Activated CD8-positive, alpha-beta memory T cell treated with anti-CD3 and anti-CD28 coated beads, Interleukin-2, amount 10 ng/mL, durations not matched to agents 7 days and 5 days (primary cell): ENCODE measurements at regions not wholly inside any gene's neighbourhood (a gene's known extent, or its start where the extent isn't known, plus 50 kb on each side); places are given as distances from the start of the nearest gene placed in this dataset.
"Not testable (repeated sequence)": the region's sequence is repeated elsewhere in the genome, so short reads cannot be mapped to it uniquely, and the experiment has no call there.

Experiments
- ATAC-seq: fragments of 150-1000 bp; cut with Tn5 transposase; one replicate; pipeline ENCODE4 v1.10.0; 2021; ENCODE audit warnings: moderate library complexity
- CTCF ChIA-PET: fragments of 350-600 bp; sonication (Branson Sonifier 250); formaldehyde crosslinking; loops from one replicate; lab custom pipeline; 2021; ENCODE audit warnings: antibody characterized with exemption; lab: Charles Lee
- DNase-seq: peaks from one replicate; pipeline ENCODE4 v3.0.0-alpha.2; 2020
- H3K27ac Mint-ChIP-seq: one replicate; pipeline ENCODE4 v1.8.0; 2021; ENCODE audit warnings: mild to moderate bottlenecking, mixed read lengths
- H3K27me3 Mint-ChIP-seq: one replicate; pipeline ENCODE4 v1.8.0; 2021; ENCODE audit warnings: mixed read lengths
- H3K36me3 Mint-ChIP-seq: one replicate; pipeline ENCODE4 v1.8.0; 2021; ENCODE audit warnings: mild to moderate bottlenecking, mixed read lengths
- H3K4me1 Mint-ChIP-seq: one replicate; pipeline ENCODE4 v1.8.0; 2021; ENCODE audit warnings: mixed read lengths
- H3K4me3 Mint-ChIP-seq: one replicate; pipeline ENCODE4 v1.8.0; 2021; ENCODE audit warnings: mild to moderate bottlenecking, moderate library complexity, mixed read lengths
- H3K9me3 Mint-ChIP-seq: one replicate; pipeline ENCODE4 v1.8.0; 2022; ENCODE audit warnings: low read depth, mixed read lengths

GRCh38 chr15:25596644-25597562 lies 158.1 kb upstream of the UBE3A start:
- CTCF ChIA-PET = interaction anchor here (1.1 kb wide), 1 partner anchor 22 kb away, joined by 3 read pairs; no protein-coding TSS in a partner anchor
- no peaks in the 10 kb centered on the region for H3K27me3 Mint-ChIP-seq
- no peaks in the 10 kb centered on the region for H3K4me1 Mint-ChIP-seq
- ATAC-seq (no peak), DNase-seq (no peak)
- peaks cover 6% of the 10 kb centered on the region for H3K9me3 Mint-ChIP-seq
- no peak overlapping the region for H3K27ac Mint-ChIP-seq
- H3K36me3 Mint-ChIP-seq = no peaks in the 10 kb centered on the region
- H3K4me3 Mint-ChIP-seq = no peak overlapping the region

GRCh38 chr15:25587616-25588340 lies 149.0 kb upstream of the UBE3A start:
- peaks cover 2% of the 10 kb centered on the region for H3K9me3 Mint-ChIP-seq
- CTCF ChIA-PET = no interaction called here
- no peaks in the 10 kb centered on the region for H3K27me3 Mint-ChIP-seq
- ATAC-seq = no peak
- H3K27ac Mint-ChIP-seq = no peak overlapping the region
- DNase-seq = no peak
- H3K4me3 Mint-ChIP-seq = no peak overlapping the region
- no peaks in the 10 kb centered on the region for H3K4me1 Mint-ChIP-seq
- no peaks in the 10 kb centered on the region for H3K36me3 Mint-ChIP-seq

- Mint-ChIP-seq H3K9me3 (no peaks in the 10 kb centered on the region), H3K36me3 (no peaks in the 10 kb centered on the region), H3K4me3 (no peak overlapping the region), H3K4me1 (no peaks in the 10 kb centered on the region), H3K27me3 (no peaks in the 10 kb centered on the region), H3K27ac (no peak overlapping the region)
- ATAC-seq (no peak), DNase-seq (no peak)
- CTCF ChIA-PET = no interaction called here
Observed at GRCh38 chr15:25582886-25583285, 144.1 kb upstream of the UBE3A start.

GRCh38 chr15:25579127-25579526 lies 140.3 kb upstream of the UBE3A start:
- ATAC-seq = no peak
- Mint-ChIP-seq H3K27me3 (peaks cover 2% of the 10 kb centered on the region), H3K4me3 (no peak overlapping the region), H3K9me3 (no peaks in the 10 kb centered on the region), H3K27ac (no peak overlapping the region), H3K36me3 (no peaks in the 10 kb centered on the region), H3K4me1 (no peaks in the 10 kb centered on the region)
- no peak for DNase-seq
- CTCF ChIA-PET = no interaction called here

- Mint-ChIP-seq H3K27me3 (peaks cover 4% of the 10 kb centered on the region), H3K36me3 (no peaks in the 10 kb centered on the region), H3K27ac (no peak overlapping the region), H3K4me1 (no peaks in the 10 kb centered on the region), H3K9me3 (peaks cover 4% of the 10 kb centered on the region), H3K4me3 (no peak overlapping the region)
- CTCF ChIA-PET = no interaction called here
- DNase-seq (no peak), ATAC-seq (no peak)
Observed at GRCh38 chr15:25572191-25572590, 133.4 kb upstream of the UBE3A start.

GRCh38 chr15:25568751-25569150 lies 129.9 kb upstream of the UBE3A start:
- Mint-ChIP-seq H3K4me3 (no peak overlapping the region), H3K27ac (no peak overlapping the region), H3K9me3 (peaks cover 6% of the 10 kb centered on the region), H3K36me3 (no peaks in the 10 kb centered on the region), H3K4me1 (no peaks in the 10 kb centered on the region), H3K27me3 (peaks cover 2% of the 10 kb centered on the region)
- no peak for DNase-seq
- ATAC-seq = no peak
- CTCF ChIA-PET = interaction anchor here (0.5 kb wide), 1 partner anchor 264 kb away, joined by 3 read pairs; no protein-coding TSS in a partner anchor

- CTCF ChIA-PET = interaction anchor here (0.7 kb wide), 1 partner anchor 368 kb away, joined by 3 read pairs; no protein-coding TSS in a partner anchor
- not testable (repeated sequence) for H3K27me3 Mint-ChIP-seq, H3K36me3 Mint-ChIP-seq, DNase-seq, ATAC-seq, H3K4me1 Mint-ChIP-seq, H3K9me3 Mint-ChIP-seq, H3K4me3 Mint-ChIP-seq, H3K27ac Mint-ChIP-seq
Observed at GRCh38 chr15:25566545-25566944, 127.7 kb upstream of the UBE3A start.

- no peaks in the 10 kb centered on the region for H3K27me3 Mint-ChIP-seq
- DNase-seq (no peak), ATAC-seq (no peak)
- H3K36me3 Mint-ChIP-seq = no peaks in the 10 kb centered on the region
- no peak overlapping the region for H3K4me3 Mint-ChIP-seq
- no peaks in the 10 kb centered on the region for H3K4me1 Mint-ChIP-seq
- H3K27ac Mint-ChIP-seq = no peak overlapping the region
- H3K9me3 Mint-ChIP-seq = peaks cover 6% of the 10 kb centered on the region
- CTCF ChIA-PET = interaction anchor here (0.7 kb wide), 1 partner anchor 369 kb away, joined by 3 read pairs; no protein-coding TSS in a partner anchor
Observed at GRCh38 chr15:25565470-25566264, 126.8 kb upstream of the UBE3A start.

- Mint-ChIP-seq H3K9me3 (peaks cover 4% of the 10 kb centered on the region), H3K4me1 (no peaks in the 10 kb centered on the region), H3K36me3 (no peaks in the 10 kb centered on the region), H3K27me3 (no peaks in the 10 kb centered on the region), H3K4me3 (no peak overlapping the region), H3K27ac (no peak overlapping the region)
- CTCF ChIA-PET = no interaction called here
- ATAC-seq (no peak), DNase-seq (no peak)
Observed at GRCh38 chr15:25563596-25563995, 124.8 kb upstream of the UBE3A start.

GRCh38 chr15:25557926-25558325 lies 119.1 kb upstream of the UBE3A start:
- H3K9me3 Mint-ChIP-seq = no peaks in the 10 kb centered on the region
- no peak overlapping the region for H3K4me3 Mint-ChIP-seq
- CTCF ChIA-PET = no interaction called here
- no peaks in the 10 kb centered on the region for H3K36me3 Mint-ChIP-seq
- no peak overlapping the region for H3K27ac Mint-ChIP-seq
- no peak for DNase-seq
- H3K27me3 Mint-ChIP-seq = no peaks in the 10 kb centered on the region
- no peak for ATAC-seq
- H3K4me1 Mint-ChIP-seq = no peaks in the 10 kb centered on the region

GRCh38 chr15:25556136-25556535 lies 117.3 kb upstream of the UBE3A start:
- ATAC-seq (no peak), DNase-seq (no peak)
- Mint-ChIP-seq H3K36me3 (no peaks in the 10 kb centered on the region), H3K4me1 (no peaks in the 10 kb centered on the region), H3K4me3 (no peak overlapping the region), H3K27ac (no peak overlapping the region), H3K27me3 (no peaks in the 10 kb centered on the region), H3K9me3 (no peaks in the 10 kb centered on the region)
- CTCF ChIA-PET = no interaction called here

GRCh38 chr15:25554640-25555039 lies 115.8 kb upstream of the UBE3A start:
- H3K4me1 Mint-ChIP-seq = no peaks in the 10 kb centered on the region
- H3K27ac Mint-ChIP-seq = no peak overlapping the region
- no peaks in the 10 kb centered on the region for H3K9me3 Mint-ChIP-seq
- H3K4me3 Mint-ChIP-seq = no peak overlapping the region
- DNase-seq = no peak
- no peaks in the 10 kb centered on the region for H3K27me3 Mint-ChIP-seq
- ATAC-seq = no peak
- CTCF ChIA-PET = no interaction called here
- no peaks in the 10 kb centered on the region for H3K36me3 Mint-ChIP-seq

GRCh38 chr15:25548600-25548999 lies 109.8 kb upstream of the UBE3A start:
- H3K27me3 Mint-ChIP-seq = no peaks in the 10 kb centered on the region
- peaks cover 3% of the 10 kb centered on the region for H3K9me3 Mint-ChIP-seq
- H3K27ac Mint-ChIP-seq = no peak overlapping the region
- no peak overlapping the region for H3K4me3 Mint-ChIP-seq
- H3K36me3 Mint-ChIP-seq = no peaks in the 10 kb centered on the region
- ATAC-seq (no peak), DNase-seq (no peak)
- no peaks in the 10 kb centered on the region for H3K4me1 Mint-ChIP-seq
- CTCF ChIA-PET = no interaction called here
